BLaER1 treated with 17β-estradiol and CSF1 and Interleukin-3, amounts not matched to agents 10 nM and 100 nM (cell line): ENCODE measurements at regions not wholly inside any gene's neighbourhood (a gene's known extent, or its start where the extent isn't known, plus 50 kb on each side); places are given as distances from the start of the nearest gene placed in this dataset.

Experiments used
- H3K27ac ChIP-seq, 11 experiments: shearing (Covaris generic); formaldehyde crosslinking; 2 replicates each; pipeline ENCODE4 v1.8.1; 2022
- H3K27me3 ChIP-seq, 11 experiments: shearing (Covaris generic); formaldehyde crosslinking; 2 replicates each; pipeline ENCODE4 v1.8.1; 2022
- H3K36me3 ChIP-seq, 11 experiments: shearing (Covaris generic); formaldehyde crosslinking; 2 replicates each; pipeline ENCODE4 v1.8.1; 2022
- H3K4me1 ChIP-seq, 10 experiments: shearing (Covaris generic); formaldehyde crosslinking; 2 replicates each; pipeline ENCODE4 v1.8.1; 2022
- H3K4me2 ChIP-seq, 11 experiments: shearing (Covaris generic); formaldehyde crosslinking; 2 replicates each; pipeline ENCODE4 v1.8.1; 2022
- H3K4me3 ChIP-seq, 10 experiments: shearing (Covaris generic); formaldehyde crosslinking; 2 replicates each; pipeline ENCODE4 v1.8.1; 2022
- H3K9ac ChIP-seq, 11 experiments: shearing (Covaris generic); formaldehyde crosslinking; 2 replicates each; pipeline ENCODE4 v1.8.1; 2022
- H3K9me3 ChIP-seq, 11 experiments: shearing (Covaris generic); formaldehyde crosslinking; replicated peaks in 1 of 11; 2 replicates each; pipeline ENCODE4 v1.8.1; 2022
- H4K20me1 ChIP-seq, 11 experiments: shearing (Covaris generic); formaldehyde crosslinking; 2 replicates each; pipeline ENCODE4 v1.8.1; 2022
- Cebpa-rat ChIP-seq, 11 experiments: shearing (Covaris generic); IDR thresholded peaks; 2 replicates each; pipeline ENCODE4 v1.8.1; 2022

DNA sequence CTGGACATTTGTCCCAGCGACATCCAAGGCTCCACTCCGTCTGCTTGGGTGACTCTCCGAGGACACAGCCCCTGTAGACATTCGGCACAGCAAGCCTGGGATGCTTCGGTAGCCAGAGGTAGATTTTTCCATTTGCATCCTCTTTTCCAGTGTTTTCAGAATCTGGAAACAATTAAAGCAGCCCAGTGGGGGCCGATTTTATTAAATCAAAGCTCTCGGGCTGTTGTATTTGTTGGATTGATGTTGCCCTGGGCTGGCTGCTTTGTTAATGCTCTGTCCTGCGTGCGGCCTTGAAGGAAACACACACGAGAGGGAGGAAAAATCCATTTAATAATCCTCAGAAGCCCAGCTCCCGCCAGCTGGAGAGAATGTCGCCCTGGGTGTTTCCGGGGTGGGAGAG lies 158.1 kb upstream of the CIBAR2 start:
- no peak for TF ChIP-seq Cebpa-rat (IDR thresholded peaks at IDR 0.05)
- Histone ChIP-seq H3K27me3 (peaks cover 14 to 40% (median 21%) of the 10 kb centered on the region in 11 experiments; a peak in 21 of 22 replicates), H3K4me3 (no peak overlapping the region), H3K9ac (no peak overlapping the region), H3K36me3 (no peaks in the 10 kb centered on the region), H3K4me2 (peak overlapping the region in 3 of 11 experiments; percentile 31 to 44 (median 39); a peak in 4 of 22 replicates), H4K20me1 (peaks cover 0 to 43% (median 0%) of the 10 kb centered on the region in 11 experiments; a peak in 5 of 22 replicates), H3K9me3 (no peaks in the 10 kb centered on the region), H3K27ac (no peak overlapping the region), H3K4me1 (peaks cover 8 to 81% (median 47%) of the 10 kb centered on the region in 10 experiments; a peak in 19 of 20 replicates)

- Histone ChIP-seq H3K9ac (no peak overlapping the region), H3K4me1 (peaks cover 5 to 81% (median 46%) of the 10 kb centered on the region in 10 experiments; a peak in 18 of 20 replicates), H3K4me2 (peak overlapping the region in 8 of 11 experiments; percentile 10 to 44 (median 32); a peak in 13 of 22 replicates), H3K4me3 (no peak overlapping the region), H3K9me3 (no peaks in the 10 kb centered on the region), H3K27ac (no peak overlapping the region), H3K27me3 (peaks cover 14 to 40% (median 21%) of the 10 kb centered on the region in 11 experiments; a peak in 21 of 22 replicates), H4K20me1 (peaks cover 0 to 39% (median 0%) of the 10 kb centered on the region in 11 experiments; a peak in 5 of 22 replicates), H3K36me3 (no peaks in the 10 kb centered on the region)
- no peak for TF ChIP-seq Cebpa-rat (IDR thresholded peaks at IDR 0.05)
Observed at GRCh38 chr16:85271198-85271597, 158.9 kb upstream of the CIBAR2 start.

DNA sequence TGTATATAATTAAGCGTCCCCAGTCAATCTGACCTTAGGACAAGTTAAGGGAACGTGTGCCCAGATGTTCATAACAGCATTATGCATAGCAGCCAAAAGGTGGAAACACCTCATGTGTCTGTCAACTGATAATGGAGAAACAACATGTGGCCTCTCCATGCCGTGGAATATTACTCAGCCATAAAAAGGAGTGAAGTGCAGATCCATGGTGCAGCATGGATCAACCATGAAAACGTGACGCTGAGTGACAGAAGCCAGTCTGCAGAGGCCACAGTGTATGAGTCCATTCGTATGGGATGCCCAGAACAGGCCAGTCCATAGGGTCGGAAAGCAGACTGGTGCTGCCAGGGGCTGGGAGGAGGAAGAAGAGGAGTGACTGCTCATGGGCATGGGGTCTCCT lies 161.0 kb upstream of the CIBAR2 start:
- peaks cover 14 to 30% (median 21%) of the 10 kb centered on the region in 11 experiments; a peak in 21 of 22 replicates for H3K27me3 ChIP-seq
- H3K9ac ChIP-seq: no peak overlapping the region
- peaks cover 0 to 83% (median 54%) of the 10 kb centered on the region in 10 experiments; a peak in 16 of 20 replicates for H3K4me1 ChIP-seq
- no peak overlapping the region for H3K4me2 ChIP-seq
- H3K36me3 ChIP-seq: no peaks in the 10 kb centered on the region
- no peak overlapping the region for H3K27ac ChIP-seq
- H3K9me3 ChIP-seq: no peaks in the 10 kb centered on the region
- no peak for TF ChIP-seq Cebpa-rat (IDR thresholded peaks at IDR 0.05)
- no peak overlapping the region for H3K4me3 ChIP-seq
- peaks cover 0 to 29% (median 0%) of the 10 kb centered on the region in 11 experiments; a peak in 5 of 22 replicates for H4K20me1 ChIP-seq

DNA sequence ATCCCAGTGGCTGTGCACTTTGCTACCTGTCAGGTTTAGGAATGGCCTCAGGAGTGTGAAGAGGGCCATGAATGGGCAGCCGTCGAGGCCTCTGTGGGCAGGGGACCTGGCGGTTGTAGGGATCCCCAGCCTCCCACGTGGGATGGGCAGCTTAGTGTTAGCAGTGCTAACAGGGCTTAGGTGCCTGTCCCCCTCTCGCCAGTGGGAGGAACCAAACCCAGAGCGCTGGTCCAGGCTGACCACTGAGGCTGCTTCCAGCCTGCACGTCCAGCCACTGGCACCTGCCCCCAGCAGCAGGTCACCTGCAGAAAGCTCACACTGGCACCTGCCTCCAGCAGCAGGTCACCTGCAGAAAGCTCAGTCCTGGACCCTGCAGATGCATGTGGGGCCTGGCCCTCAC lies 162.2 kb upstream of the CIBAR2 start:
- H3K36me3 ChIP-seq: no peaks in the 10 kb centered on the region
- H3K27me3 ChIP-seq: peaks cover 14 to 36% (median 21%) of the 10 kb centered on the region in 11 experiments; a peak in 21 of 22 replicates
- H3K4me2 ChIP-seq: peak overlapping the region in 8 of 11 experiments; percentile 43 to 91 (median 72); a peak in 14 of 22 replicates
- H3K9me3 ChIP-seq: no peaks in the 10 kb centered on the region
- H3K9ac ChIP-seq: peak overlapping the region in 1 of 11 experiments; percentile 10; a peak in 1 of 22 replicates
- H3K4me3 ChIP-seq: no peak overlapping the region
- TF ChIP-seq Cebpa-rat (IDR thresholded peaks at IDR 0.05): no peak
- H3K27ac ChIP-seq: no peak overlapping the region
- H3K4me1 ChIP-seq: peaks cover 10 to 84% (median 66%) of the 10 kb centered on the region in 10 experiments
- H4K20me1 ChIP-seq: peaks cover 0 to 25% (median 0%) of the 10 kb centered on the region in 11 experiments; a peak in 5 of 22 replicates

GRCh38 chr16:85274924-85275323 lies 162.7 kb upstream of the CIBAR2 start:
- Histone ChIP-seq H3K36me3 (no peaks in the 10 kb centered on the region), H3K9ac (peak overlapping the region in 4 of 11 experiments; percentile 10 to 46 (median 36); a peak in 2 of 22 replicates), H4K20me1 (peaks cover 0 to 25% (median 0%) of the 10 kb centered on the region in 11 experiments; a peak in 5 of 22 replicates), H3K4me1 (peaks cover 15 to 87% (median 70%) of the 10 kb centered on the region in 10 experiments), H3K9me3 (no peaks in the 10 kb centered on the region), H3K4me2 (peak overlapping the region in 9 of 11 experiments; percentile 3 to 91 (median 71); a peak in 17 of 22 replicates), H3K4me3 (no peak overlapping the region), H3K27me3 (peaks cover 14 to 36% (median 21%) of the 10 kb centered on the region in 11 experiments; a peak in 21 of 22 replicates), H3K27ac (no peak overlapping the region)
- no peak for TF ChIP-seq Cebpa-rat (IDR thresholded peaks at IDR 0.05)

GRCh38 chr16:85275533-85276249 lies 163.4 kb upstream of the CIBAR2 start:
- Histone ChIP-seq H3K4me1 (peaks cover 18 to 87% (median 78%) of the 10 kb centered on the region in 10 experiments), H3K36me3 (no peaks in the 10 kb centered on the region), H3K27ac (no peak overlapping the region), H3K9ac (peak overlapping the region in 4 of 11 experiments; percentile 10 to 52 (median 32); a peak in 1 of 22 replicates), H3K4me3 (no peak overlapping the region), H3K4me2 (peak overlapping the region in 9 of 11 experiments; percentile 3 to 91 (median 75); a peak in 17 of 22 replicates), H3K9me3 (no peaks in the 10 kb centered on the region), H3K27me3 (peaks cover 14 to 34% (median 21%) of the 10 kb centered on the region in 11 experiments; a peak in 21 of 22 replicates), H4K20me1 (peaks cover 0 to 25% (median 0%) of the 10 kb centered on the region in 11 experiments; a peak in 5 of 22 replicates)
- TF ChIP-seq Cebpa-rat (IDR thresholded peaks at IDR 0.05): no peak

DNA sequence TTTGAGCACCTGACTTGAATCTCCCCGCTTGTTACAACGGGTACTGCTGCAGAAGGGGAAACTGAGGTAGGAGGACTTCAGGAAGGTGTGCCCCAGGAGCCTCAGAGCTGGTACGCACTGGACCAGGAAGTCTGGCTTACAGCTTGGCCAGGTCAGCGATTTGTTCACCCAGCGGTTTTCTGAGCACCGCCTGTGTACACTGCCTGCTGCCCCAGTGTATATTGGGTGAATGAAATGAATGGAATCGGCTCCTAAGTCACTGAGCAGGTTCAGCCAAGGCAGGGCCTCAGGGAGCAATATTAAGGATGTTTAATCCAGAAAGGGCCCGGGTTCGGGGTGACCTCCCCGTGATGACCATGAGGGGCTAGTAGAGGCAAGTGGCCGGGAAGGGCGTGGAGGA lies 164.0 kb upstream of the CIBAR2 start:
- no peaks in the 10 kb centered on the region for H3K9me3 ChIP-seq
- H3K27ac ChIP-seq: peak overlapping the region in 2 of 11 experiments; percentile 26 to 67; a peak in 1 of 22 replicates
- H3K4me1 ChIP-seq: peaks cover 18 to 87% (median 78%) of the 10 kb centered on the region in 10 experiments

GRCh38 chr16:85276721-85277120 lies 164.4 kb upstream of the CIBAR2 start:
- no peak for TF ChIP-seq Cebpa-rat (IDR thresholded peaks at IDR 0.05)
- Histone ChIP-seq H4K20me1 (peaks cover 0 to 15% (median 0%) of the 10 kb centered on the region in 11 experiments; a peak in 5 of 22 replicates), H3K4me1 (peaks cover 18 to 87% (median 78%) of the 10 kb centered on the region in 10 experiments), H3K4me2 (peak overlapping the region in 9 of 11 experiments; percentile 10 to 91 (median 75); a peak in 16 of 22 replicates), H3K27me3 (peaks cover 14 to 29% (median 18%) of the 10 kb centered on the region in 11 experiments; a peak in 21 of 22 replicates), H3K36me3 (no peaks in the 10 kb centered on the region), H3K27ac (peak overlapping the region in 4 of 11 experiments; percentile 26 to 75 (median 68); a peak in 3 of 22 replicates), H3K4me3 (no peak overlapping the region), H3K9me3 (no peaks in the 10 kb centered on the region), H3K9ac (peak overlapping the region in 5 of 11 experiments; percentile 21 to 73 (median 52); a peak in 8 of 22 replicates)

More for the DNA sequence above, 164.0 kb upstream of the CIBAR2 start:
- H4K20me1 ChIP-seq: peaks cover 0 to 20% (median 0%) of the 10 kb centered on the region in 11 experiments; a peak in 5 of 22 replicates
- peaks cover 14 to 31% (median 21%) of the 10 kb centered on the region in 11 experiments; a peak in 21 of 22 replicates for H3K27me3 ChIP-seq
- no peaks in the 10 kb centered on the region for H3K36me3 ChIP-seq
- no peak overlapping the region for H3K4me3 ChIP-seq
- TF ChIP-seq Cebpa-rat (IDR thresholded peaks at IDR 0.05): no peak
- H3K9ac ChIP-seq: peak overlapping the region in 3 of 11 experiments; percentile 19 to 73 (median 52); a peak in 1 of 22 replicates
- peak overlapping the region in 8 of 11 experiments; percentile 67 to 91 (median 80); a peak in 14 of 22 replicates for H3K4me2 ChIP-seq
